Ishikawa (cell line): ENCODE measurements at regions not wholly inside any gene's neighbourhood (a gene's known extent, or its start where the extent isn't known, plus 50 kb on each side); places are given as distances from the start of the nearest gene placed in this dataset.

Experiments
- CEBPB ChIP-seq: IDR thresholded peaks from 2 replicates; pipeline ENCODE4 v1.6.1; 2012
- CREB1 ChIP-seq: IDR thresholded peaks from 2 replicates; pipeline ENCODE4 v1.6.1; 2012; ENCODE audit warnings: low read depth
- EGR1 ChIP-seq: IDR thresholded peaks from 2 replicates; pipeline ENCODE4 v1.6.1; 2012
- EP300 ChIP-seq: IDR thresholded peaks from 2 replicates; pipeline ENCODE4 v1.6.1; 2012; ENCODE audit warnings: borderline replicate concordance
- FOXM1 ChIP-seq: IDR thresholded peaks from 2 replicates; pipeline ENCODE4 v1.6.1; 2012; ENCODE audit warnings: low read depth, borderline replicate concordance
- NFIC ChIP-seq: IDR thresholded peaks from 2 replicates; pipeline ENCODE4 v1.6.1; 2012
- RAD21 ChIP-seq: IDR thresholded peaks from 2 replicates; pipeline ENCODE4 v1.6.1; 2012; ENCODE audit warnings: low read depth
- REST ChIP-seq: IDR thresholded peaks from 2 replicates; pipeline ENCODE4 v1.6.1; 2012; ENCODE audit warnings: low read depth, mild to moderate bottlenecking
- TAF1 ChIP-seq: IDR thresholded peaks from 2 replicates; pipeline ENCODE4 v1.6.1; 2012; ENCODE audit warnings: low read depth, mild to moderate bottlenecking
- TCF12 ChIP-seq: IDR thresholded peaks from 2 replicates; pipeline ENCODE4 v1.6.1; 2012; ENCODE audit warnings: low read depth
- TEAD4 ChIP-seq: IDR thresholded peaks from 2 replicates; pipeline ENCODE4 v1.6.1; 2012
- USF1 ChIP-seq: IDR thresholded peaks from 2 replicates; pipeline ENCODE4 v1.6.1; 2012
- YY1 ChIP-seq: IDR thresholded peaks from 2 replicates; pipeline ENCODE4 v1.6.1; 2012; ENCODE audit warnings: low read depth
- ZBTB7A ChIP-seq: IDR thresholded peaks from 2 replicates; pipeline ENCODE4 v1.6.1; 2012; ENCODE audit warnings: low read depth
- TF ChIP-seq, protein P1 (sequence below): IDR thresholded peaks from 2 replicates; pipeline ENCODE4 v1.6.1; 2012

GRCh38 chr3:177517906-177518305 is 320.6 kb upstream of the TBL1XR1 start:
- TF ChIP-seq CREB1 (no peak), TAF1 (no peak), TCF12 (no peak)

GRCh38 chr3:177519588-177519987 is 322.3 kb upstream of the TBL1XR1 start:
- TF ChIP-seq TAF1, result no peak
- TF ChIP-seq TCF12, result no peak
- no peak for TF ChIP-seq RAD21
- TF ChIP-seq, protein P1, sequence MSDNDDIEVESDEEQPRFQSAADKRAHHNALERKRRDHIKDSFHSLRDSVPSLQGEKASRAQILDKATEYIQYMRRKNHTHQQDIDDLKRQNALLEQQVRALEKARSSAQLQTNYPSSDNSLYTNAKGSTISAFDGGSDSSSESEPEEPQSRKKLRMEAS, result no peak
- TF ChIP-seq USF1, result no peak
- no peak for TF ChIP-seq CREB1
- TF ChIP-seq FOXM1, result no peak
- no peak for TF ChIP-seq EP300
- no peak for TF ChIP-seq NFIC
- TF ChIP-seq CEBPB, result no peak
- no peak for TF ChIP-seq REST
- no peak for TF ChIP-seq EGR1

- TF ChIP-seq TAF1 (no peak), RAD21 (peak; percentile 94), CEBPB (peak; percentile 31; the same call in 1 of the 2 replicates), EGR1 (no peak), USF1 (no peak; the same call in 1 of the 2 replicates), NFIC (peak; percentile 65), FOXM1 (no peak; the same call in 1 of the 2 replicates), CREB1 (no peak), EP300 (peak; percentile 69; the same call in 1 of the 2 replicates), YY1 (peak; percentile 60; the same call in 1 of the 2 replicates), ZBTB7A (0 out of 2 replicates have a peak, but pooled peaks have one; percentile 52), REST (no peak), TCF12 (peak; percentile 83), TEAD4 (peak; percentile 53)
- TF ChIP-seq, protein P1, result peak; percentile 83
Measured at GRCh38 chr3:177521305-177521704, 324.0 kb upstream of the TBL1XR1 start.

GRCh38 chr3:177522051-177522450 is 324.8 kb upstream of the TBL1XR1 start:
- TF ChIP-seq EP300 (peak; percentile 41; the same call in 1 of the 2 replicates), TAF1 (no peak), REST (no peak)

DNA sequence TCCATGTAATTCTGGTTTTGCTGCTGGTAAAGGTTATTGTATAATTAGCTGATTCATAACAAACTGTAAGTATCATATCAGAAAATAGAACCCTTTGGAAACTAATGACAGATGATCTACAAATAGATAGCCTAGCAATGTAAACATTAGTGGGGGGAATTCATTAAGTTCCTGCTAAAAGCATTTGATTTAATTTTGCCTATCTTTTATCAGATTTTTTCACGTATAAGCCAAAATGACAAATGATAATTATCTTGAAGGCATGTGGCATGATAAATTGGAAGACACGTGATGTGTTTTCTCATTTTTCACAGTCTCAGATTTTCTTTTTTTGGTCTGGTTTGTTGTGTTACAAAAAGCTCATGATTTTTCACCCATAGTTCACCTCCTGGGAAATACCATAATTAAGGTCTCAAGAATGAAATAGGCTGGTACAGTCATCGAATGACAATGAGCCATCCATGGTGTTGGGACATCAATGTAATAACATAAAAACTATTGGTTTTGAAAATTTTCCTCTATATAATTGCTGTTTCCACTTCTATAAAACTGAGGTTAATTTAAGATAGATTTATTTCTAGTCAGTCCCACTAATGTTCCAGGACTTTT is 325.9 kb upstream of the TBL1XR1 start:
- TF ChIP-seq NFIC (no peak), RAD21 (no peak), YY1 (no peak), REST (no peak), EGR1 (no peak), TEAD4 (no peak), CREB1 (no peak), CEBPB (no peak), USF1 (no peak), TAF1 (no peak), FOXM1 (no peak), ZBTB7A (no peak), TCF12 (no peak)
- TF ChIP-seq, protein P1, result no peak
